Left lung (tissue), 4 donors: ENCODE measurements at regions not wholly inside any gene's neighbourhood (a gene's known extent, or its start where the extent isn't known, plus 50 kb on each side); places are given as distances from the start of the nearest gene placed in this dataset.
A peak's percentile ranks its signal among the peaks of the same experiment; 100 is the strongest.

ENCODE experiments used
- ATAC-seq: fragments of 200-7000 bp; cut with Tn5 transposase; one replicate; pipeline ENCODE4 v1.9.1; 2020; ENCODE audit warnings: moderate library complexity
- DNase-seq, 4 donors: peaks; one replicate each; pipeline ENCODE4 v3.0.0-alpha.2; 2013 to 2020
- H3K27ac ChIP-seq, 2 donors: fragments of 200-600 bp; sonication (generic) in 1 of 2; one replicate each; pipeline versions ENCODE4 v1.5.0 to v1.8.0; 2020 to 2021
- H3K27me3 ChIP-seq, 2 donors: fragments of 200-600 bp; sonication (generic) in 1 of 2; one replicate each; pipeline versions ENCODE4 v1.5.0 to v1.8.0; 2020 to 2021
- H3K36me3 ChIP-seq, 2 donors: fragments of 200-600 bp; sonication (generic) in 1 of 2; one replicate each; pipeline versions ENCODE4 v1.5.0 to v1.8.0; 2020 to 2021
- H3K4me1 ChIP-seq, 2 donors: fragments of 200-600 bp; one replicate each; pipeline ENCODE4 v1.8.0; 2021
- H3K4me3 ChIP-seq, 2 donors: fragments of 200-600 bp; sonication (generic) in 1 of 2; one replicate each; pipeline versions ENCODE4 v1.5.0 to v1.8.0; 2020 to 2021; ENCODE audit warnings: mild to moderate bottlenecking in 1 of 2
- H3K9me3 ChIP-seq, 2 donors: fragments of 200-600 bp; sonication (generic) in 1 of 2; one replicate each; pipeline versions ENCODE4 v1.5.0 to v1.8.0; 2020 to 2021
- intact Hi-C, 2 donors: fragments of 100-400 bp; cut with DNase I; formaldehyde crosslinking; loops; one replicate each; pipeline versions ENCODE4 v1.11.2 to v1.14.2; 2022
- TF ChIP-seq, protein P1 (sequence below), 2 donors: fragments of 200-600 bp; sonication (generic) in 1 of 2; IDR thresholded peaks; one replicate each; pipeline versions ENCODE4 v1.5.0 to v1.8.0; 2021; ENCODE audit warnings: antibody characterized with exemption in 2 of 2
- donor health status: DM: no; HTN: yes; CAD: no.
- donor health status: DM: no; HTN: no; CAD: no.

DNA sequence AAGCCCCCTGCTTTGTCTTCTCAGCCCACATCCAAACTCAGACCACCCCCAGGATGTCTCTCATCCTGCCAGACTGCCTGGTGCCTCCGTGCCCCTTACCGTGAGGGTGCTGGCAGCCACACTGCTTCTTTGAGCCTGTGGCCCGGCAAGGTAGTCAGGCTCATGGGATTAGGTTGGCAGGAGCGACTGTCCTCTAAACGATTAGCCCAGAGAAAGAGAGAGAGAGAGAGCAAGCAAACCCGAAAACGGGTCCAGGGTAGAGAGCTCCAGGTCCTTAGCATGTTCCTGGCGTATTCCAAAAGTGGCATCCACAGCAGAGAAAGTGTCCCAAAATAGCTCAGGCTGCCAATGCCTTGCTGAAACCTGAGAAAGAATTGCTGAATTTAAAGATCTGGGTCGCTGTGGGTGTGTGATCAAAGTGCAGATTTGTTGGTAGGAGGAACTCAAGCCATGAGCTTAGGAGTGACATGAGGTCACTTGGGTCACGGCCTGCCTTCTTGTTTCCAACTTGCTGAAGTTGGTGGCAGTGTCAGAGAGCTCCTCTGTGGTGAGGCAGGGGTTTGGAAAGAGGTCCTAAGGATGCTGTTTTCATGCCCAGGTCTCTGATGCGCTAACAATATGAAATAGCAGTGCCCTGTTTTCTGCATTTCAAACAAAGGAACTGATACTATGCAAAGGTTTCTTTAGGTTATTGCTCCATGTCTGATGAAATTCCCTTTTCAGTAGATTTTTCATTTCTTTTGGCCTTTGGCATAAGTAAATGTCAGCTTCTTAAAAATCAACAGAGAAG is 81.6 kb downstream of the RTL9 start:
- no peak overlapping the region for H3K4me3 ChIP-seq
- DNase-seq (no peak), ATAC-seq (no peak)
- intact Hi-C loops: no loop called here
- H3K36me3 ChIP-seq: no peaks in the 10 kb centered on the region
- peaks cover 0 to 4% of the 10 kb centered on the region in 2 donors for H3K27me3 ChIP-seq
- H3K27ac ChIP-seq: no peak overlapping the region
- TF ChIP-seq, protein P1, sequence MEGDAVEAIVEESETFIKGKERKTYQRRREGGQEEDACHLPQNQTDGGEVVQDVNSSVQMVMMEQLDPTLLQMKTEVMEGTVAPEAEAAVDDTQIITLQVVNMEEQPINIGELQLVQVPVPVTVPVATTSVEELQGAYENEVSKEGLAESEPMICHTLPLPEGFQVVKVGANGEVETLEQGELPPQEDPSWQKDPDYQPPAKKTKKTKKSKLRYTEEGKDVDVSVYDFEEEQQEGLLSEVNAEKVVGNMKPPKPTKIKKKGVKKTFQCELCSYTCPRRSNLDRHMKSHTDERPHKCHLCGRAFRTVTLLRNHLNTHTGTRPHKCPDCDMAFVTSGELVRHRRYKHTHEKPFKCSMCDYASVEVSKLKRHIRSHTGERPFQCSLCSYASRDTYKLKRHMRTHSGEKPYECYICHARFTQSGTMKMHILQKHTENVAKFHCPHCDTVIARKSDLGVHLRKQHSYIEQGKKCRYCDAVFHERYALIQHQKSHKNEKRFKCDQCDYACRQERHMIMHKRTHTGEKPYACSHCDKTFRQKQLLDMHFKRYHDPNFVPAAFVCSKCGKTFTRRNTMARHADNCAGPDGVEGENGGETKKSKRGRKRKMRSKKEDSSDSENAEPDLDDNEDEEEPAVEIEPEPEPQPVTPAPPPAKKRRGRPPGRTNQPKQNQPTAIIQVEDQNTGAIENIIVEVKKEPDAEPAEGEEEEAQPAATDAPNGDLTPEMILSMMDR (IDR thresholded peaks at IDR 0.05): no peak
- H3K9me3 ChIP-seq: no peaks in the 10 kb centered on the region
- no peaks in the 10 kb centered on the region for H3K4me1 ChIP-seq

DNA sequence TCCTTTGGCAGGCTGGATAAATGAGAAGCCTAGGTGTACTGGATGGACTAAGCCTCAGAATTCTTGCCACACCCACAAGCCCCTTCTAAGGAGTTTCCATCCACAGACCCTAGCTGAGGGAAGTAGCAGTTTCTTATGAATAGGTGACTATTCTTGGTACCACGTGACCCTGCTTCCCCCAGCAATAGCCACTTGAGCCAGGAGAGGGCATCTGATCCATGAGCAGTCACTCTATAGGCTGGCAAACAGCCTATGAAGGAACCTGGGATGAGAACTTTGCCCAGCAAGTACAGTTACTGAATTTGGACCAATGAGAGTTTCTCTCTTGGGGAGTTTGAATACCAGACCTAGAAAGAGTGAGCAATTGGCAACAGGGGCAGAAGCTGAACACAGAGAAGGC is 84.0 kb downstream of the RTL9 start:
- Histone ChIP-seq H3K4me3 (no peak overlapping the region), H3K36me3 (no peaks in the 10 kb centered on the region), H3K27ac (no peak overlapping the region), H3K4me1 (no peaks in the 10 kb centered on the region), H3K27me3 (peaks cover 0 to 4% of the 10 kb centered on the region in 2 donors), H3K9me3 (no peaks in the 10 kb centered on the region)
- TF ChIP-seq, protein P1 (IDR thresholded peaks at IDR 0.05): no peak
- DNase-seq: no peak
- intact Hi-C loops: no loop called here
- ATAC-seq: peak; percentile 32

DNA sequence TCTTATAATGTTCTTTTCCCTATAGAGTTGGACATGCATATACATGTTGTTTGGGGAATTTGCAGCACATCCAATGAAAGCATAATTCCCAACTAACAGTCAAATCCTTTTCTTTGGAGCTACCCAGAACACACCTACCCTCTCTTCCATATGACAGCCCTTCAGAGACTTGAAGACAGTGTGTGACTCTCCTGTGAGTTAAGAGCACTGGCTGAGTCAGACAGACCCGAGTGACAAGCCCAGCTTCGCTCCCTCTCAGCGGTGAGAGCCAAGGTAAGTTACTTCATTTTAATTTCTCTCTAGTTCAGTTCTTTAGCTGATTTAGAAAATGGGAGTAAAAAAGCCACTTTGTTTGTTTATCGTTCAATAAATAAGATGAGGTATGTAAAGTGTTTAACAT is 86.3 kb downstream of the RTL9 start:
- Histone ChIP-seq H3K27me3 (no peaks in the 10 kb centered on the region), H3K4me1 (no peaks in the 10 kb centered on the region), H3K36me3 (no peaks in the 10 kb centered on the region), H3K9me3 (no peaks in the 10 kb centered on the region), H3K4me3 (no peak overlapping the region), H3K27ac (no peak overlapping the region)
- intact Hi-C loops: no loop called here
- TF ChIP-seq, protein P1 (IDR thresholded peaks at IDR 0.05): no peak
- DNase-seq (no peak), ATAC-seq (peak; percentile 83)

GRCh38 chrX:110448459-110448858 is 89.8 kb downstream of the RTL9 start:
- TF ChIP-seq, protein P1 (IDR thresholded peaks at IDR 0.05): no peak
- intact Hi-C loops: no loop called here

GRCh38 chrX:110449312-110449711 is 90.7 kb downstream of the RTL9 start:
- Histone ChIP-seq H3K4me1 (no peaks in the 10 kb centered on the region), H3K36me3 (no peaks in the 10 kb centered on the region), H3K27ac (no peak overlapping the region), H3K9me3 (no peaks in the 10 kb centered on the region), H3K27me3 (no peaks in the 10 kb centered on the region), H3K4me3 (no peak overlapping the region)
- DNase-seq (no peak), ATAC-seq (no peak)
- intact Hi-C loops: no loop called here
- TF ChIP-seq, protein P1 (IDR thresholded peaks at IDR 0.05): no peak

More at GRCh38 chrX:110448459-110448858, 89.8 kb downstream of the RTL9 start:
- DNase-seq (no peak), ATAC-seq (no peak)
- Histone ChIP-seq H3K36me3 (no peaks in the 10 kb centered on the region), H3K4me1 (no peaks in the 10 kb centered on the region), H3K27ac (no peak overlapping the region), H3K9me3 (no peaks in the 10 kb centered on the region), H3K27me3 (no peaks in the 10 kb centered on the region), H3K4me3 (no peak overlapping the region)
